ENCODE measurements at regions not wholly inside any gene's neighbourhood (a gene's known extent, or its start where the extent isn't known, plus 50 kb on each side); places are given as distances from the start of the nearest gene placed in this dataset.
A peak's percentile ranks its signal among the peaks of the same experiment; 100 is the strongest.
"Not testable (repeated sequence)": the region's sequence is repeated elsewhere in the genome, so short reads cannot be mapped to it uniquely, and the experiment has no call there.

DNA sequence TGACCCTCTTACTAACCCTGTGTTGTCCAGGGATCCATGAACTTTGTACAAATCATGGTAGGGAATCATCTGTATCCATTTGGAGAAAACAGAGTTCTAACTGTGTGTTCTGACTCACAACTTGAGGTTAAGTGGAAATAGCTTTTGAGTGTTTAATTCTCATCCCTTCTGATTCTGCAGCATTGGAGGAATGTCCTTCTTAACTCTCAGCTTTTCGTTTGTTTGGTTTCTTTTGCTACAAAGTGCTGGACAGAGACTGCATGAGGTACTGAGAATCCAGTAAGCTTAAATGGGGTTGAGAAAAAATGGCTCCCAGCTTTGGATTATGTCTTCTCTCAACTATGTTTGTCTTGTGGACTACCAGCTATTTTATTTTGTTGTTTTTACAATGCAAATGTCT is 352.1 kb upstream of the KIF2B start:
- WGBS, 3 donors: 18 to 40% (median 33%) methylated on average over 1 of the region's 1 CpG

DNA sequence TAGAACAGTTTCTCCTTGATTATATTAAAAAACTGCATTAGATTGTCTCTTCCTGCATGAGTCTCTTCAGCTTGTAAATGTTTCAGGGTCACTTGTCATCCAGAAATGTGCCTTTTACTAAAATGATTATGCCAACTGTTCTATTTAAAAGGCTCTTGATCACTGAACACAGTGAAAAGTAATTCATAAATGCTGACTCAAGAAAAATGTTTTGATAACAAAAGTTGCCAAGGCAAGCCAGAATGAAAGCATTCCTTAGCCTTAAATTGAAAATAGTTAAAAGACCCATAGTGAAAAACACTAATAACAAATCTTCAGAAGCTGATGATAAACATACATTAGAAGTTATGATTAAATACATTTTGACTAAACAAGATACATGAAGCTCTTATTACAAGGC is 356.0 kb upstream of the KIF2B start:
- Histone ChIP-seq H3K27me3 (ENCODE audit: control insufficient read depth in 3 of 3, insufficient read depth in 3 of 3, low read length in 3 of 3) (no peaks in the 10 kb centered on the region), H3K27ac (ENCODE audit: low read depth in 1 of 3, low read length in 2 of 3) (no peak overlapping the region), H3K4me1 (ENCODE audit: control insufficient read depth in 3 of 3, insufficient read depth in 2 of 3, low read depth in 1 of 3, low read length in 2 of 3) (no peaks in the 10 kb centered on the region), H3K36me3 (ENCODE audit: control insufficient read depth in 3 of 3, insufficient read depth in 2 of 3, low read depth in 1 of 3, low read length in 3 of 3) (no peaks in the 10 kb centered on the region), H3K9me3 (ENCODE audit: control insufficient read depth in 2 of 2, insufficient read depth in 1 of 2, low read depth in 1 of 2, low read length in 1 of 2) (no peaks in the 10 kb centered on the region), H3K4me3 (ENCODE audit: low read depth in 1 of 3, low read length in 3 of 3) (no peak overlapping the region)
- FAIRE-seq (no peak), DNase-seq (no peak)

More for the DNA sequence above, 352.1 kb upstream of the KIF2B start:
- no peaks in the 10 kb centered on the region for H3K27me3 ChIP-seq (ENCODE audit: control insufficient read depth in 3 of 3, insufficient read depth in 3 of 3, low read length in 3 of 3)
- no peaks in the 10 kb centered on the region for H3K36me3 ChIP-seq (ENCODE audit: control insufficient read depth in 3 of 3, insufficient read depth in 2 of 3, low read depth in 1 of 3, low read length in 3 of 3)
- H3K4me3 ChIP-seq (ENCODE audit: low read depth in 1 of 3, low read length in 3 of 3): no peak overlapping the region
- DNase-seq (no peak), FAIRE-seq (no peak)
- H3K9me3 ChIP-seq (ENCODE audit: control insufficient read depth in 2 of 2, insufficient read depth in 1 of 2, low read depth in 1 of 2, low read length in 1 of 2): no peaks in the 10 kb centered on the region
- H3K4me1 ChIP-seq (ENCODE audit: control insufficient read depth in 3 of 3, insufficient read depth in 2 of 3, low read depth in 1 of 3, low read length in 2 of 3): no peaks in the 10 kb centered on the region
- no peak overlapping the region for H3K27ac ChIP-seq (ENCODE audit: low read depth in 1 of 3, low read length in 2 of 3)

DNA sequence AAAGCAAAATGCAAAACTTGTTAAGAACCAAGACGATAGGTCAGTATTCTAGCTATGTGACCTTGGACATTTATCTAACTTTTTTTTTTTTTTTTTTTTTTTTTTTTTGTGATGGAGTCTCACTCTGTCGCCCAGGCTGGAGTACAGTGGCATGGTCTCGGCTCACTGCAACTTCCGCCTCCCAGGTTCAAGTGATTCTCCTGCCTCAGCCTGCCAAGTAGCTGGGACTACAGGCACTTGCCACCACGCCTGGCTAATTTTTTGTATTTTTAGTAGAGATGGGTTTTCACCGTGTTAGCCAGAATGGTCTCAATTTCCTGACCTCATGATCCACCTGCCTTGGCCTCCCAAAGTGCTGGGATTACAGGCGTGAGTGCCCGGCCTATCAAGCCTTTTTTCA is 358.3 kb upstream of the KIF2B start:
- not testable (repeated sequence) for DNase-seq; H3K4me3 ChIP-seq (ENCODE audit: low read depth in 1 of 3, low read length in 3 of 3); FAIRE-seq; H3K27ac ChIP-seq (ENCODE audit: low read depth in 1 of 3, low read length in 2 of 3); H3K9me3 ChIP-seq (ENCODE audit: control insufficient read depth in 2 of 2, insufficient read depth in 1 of 2, low read depth in 1 of 2, low read length in 1 of 2); H3K36me3 ChIP-seq (ENCODE audit: control insufficient read depth in 3 of 3, insufficient read depth in 2 of 3, low read depth in 1 of 3, low read length in 3 of 3); H3K4me1 ChIP-seq (ENCODE audit: control insufficient read depth in 3 of 3, insufficient read depth in 2 of 3, low read depth in 1 of 3, low read length in 2 of 3); H3K27me3 ChIP-seq (ENCODE audit: control insufficient read depth in 3 of 3, insufficient read depth in 3 of 3, low read length in 3 of 3)
- 85 to 93% (median 88%) methylated on average over 7 to 8 of the region's 8 CpGs for WGBS, 3 donors

DNA sequence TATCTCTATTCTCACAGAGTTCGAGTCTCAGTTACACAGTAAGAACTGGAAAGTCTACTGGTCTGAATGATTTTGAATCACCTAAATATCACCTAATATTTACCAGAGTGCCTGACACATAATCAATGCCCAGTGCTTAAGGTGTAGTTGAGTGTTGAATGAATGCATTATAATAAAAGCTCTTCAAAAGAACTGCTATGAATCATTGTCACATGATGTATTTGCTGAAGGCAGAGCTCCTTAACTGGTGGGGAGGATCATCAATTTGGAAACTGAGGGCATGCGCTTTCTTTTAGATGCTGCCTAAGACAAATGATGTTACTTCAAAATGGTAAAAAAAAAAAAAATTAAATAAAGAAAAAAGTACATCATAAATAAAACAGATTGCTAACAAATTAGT is 359.4 kb upstream of the KIF2B start:
- Histone ChIP-seq H3K36me3 (ENCODE audit: control insufficient read depth in 3 of 3, insufficient read depth in 2 of 3, low read depth in 1 of 3, low read length in 3 of 3) (no peaks in the 10 kb centered on the region), H3K4me3 (ENCODE audit: low read depth in 1 of 3, low read length in 3 of 3) (no peak overlapping the region), H3K27me3 (ENCODE audit: control insufficient read depth in 3 of 3, insufficient read depth in 3 of 3, low read length in 3 of 3) (no peaks in the 10 kb centered on the region), H3K4me1 (ENCODE audit: control insufficient read depth in 3 of 3, insufficient read depth in 2 of 3, low read depth in 1 of 3, low read length in 2 of 3) (no peaks in the 10 kb centered on the region), H3K27ac (ENCODE audit: low read depth in 1 of 3, low read length in 2 of 3) (no peak overlapping the region), H3K9me3 (ENCODE audit: control insufficient read depth in 2 of 2, insufficient read depth in 1 of 2, low read depth in 1 of 2, low read length in 1 of 2) (no peaks in the 10 kb centered on the region)
- no peak for FAIRE-seq
- no peak for DNase-seq
- 66 to 78% (median 70%) methylated on average over 2 of the region's 2 CpGs for WGBS, 3 donors

DNA sequence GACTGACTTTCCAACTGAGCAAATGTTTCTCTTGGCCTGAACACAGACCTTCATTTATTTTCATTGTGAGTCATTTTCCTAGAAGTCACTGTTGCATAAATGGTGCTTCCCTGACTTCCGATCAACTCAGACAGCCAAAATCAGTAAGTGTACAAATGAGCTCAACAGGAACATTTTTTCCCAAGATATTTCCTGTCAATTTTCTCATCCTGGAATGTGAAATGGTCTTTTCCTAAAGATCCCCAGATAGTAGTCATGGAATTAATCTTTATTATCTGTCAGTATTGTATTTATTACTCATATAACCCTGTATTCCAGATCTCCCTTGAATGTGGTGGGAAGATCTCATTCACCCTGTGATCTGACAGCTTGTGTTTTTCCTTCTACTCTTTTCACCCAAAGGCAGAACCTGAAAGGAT is 360.3 kb upstream of the KIF2B start:
- Histone ChIP-seq H3K9me3 (ENCODE audit: control insufficient read depth in 2 of 2, insufficient read depth in 1 of 2, low read depth in 1 of 2, low read length in 1 of 2) (peaks cover 0 to 9% of the 10 kb centered on the region in 2 donors), H3K27ac (ENCODE audit: low read depth in 1 of 3, low read length in 2 of 3) (no peak overlapping the region), H3K4me1 (ENCODE audit: control insufficient read depth in 3 of 3, insufficient read depth in 2 of 3, low read depth in 1 of 3, low read length in 2 of 3) (no peaks in the 10 kb centered on the region), H3K4me3 (ENCODE audit: low read depth in 1 of 3, low read length in 3 of 3) (no peak overlapping the region), H3K27me3 (ENCODE audit: control insufficient read depth in 3 of 3, insufficient read depth in 3 of 3, low read length in 3 of 3) (no peaks in the 10 kb centered on the region), H3K36me3 (ENCODE audit: control insufficient read depth in 3 of 3, insufficient read depth in 2 of 3, low read depth in 1 of 3, low read length in 3 of 3) (no peaks in the 10 kb centered on the region)
- FAIRE-seq (no peak), DNase-seq (no peak)
- WGBS, 3 donors: 70 to 86% (median 84%) methylated on average over 1 of the region's 1 CpG

DNA sequence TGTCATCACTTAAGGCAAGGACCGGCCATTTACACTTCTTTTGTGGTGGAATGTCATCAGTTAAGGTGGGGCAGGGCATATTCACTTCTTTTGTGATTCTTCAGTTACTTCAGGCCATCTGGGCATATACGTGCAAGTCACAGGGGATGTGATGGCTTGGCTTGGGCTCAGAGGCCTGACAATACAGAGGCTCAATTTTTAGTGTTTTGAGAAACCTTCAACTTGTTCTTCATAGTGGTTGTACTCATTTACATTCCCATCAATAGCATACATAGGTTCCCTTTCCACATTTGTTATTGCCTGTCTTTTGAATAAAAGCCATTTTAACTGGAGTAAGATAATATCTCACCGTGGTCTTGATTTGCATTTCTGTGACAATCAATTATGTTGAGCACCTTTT is 366.8 kb upstream of the KIF2B start:
- not testable (repeated sequence) for H3K27ac ChIP-seq (ENCODE audit: low read depth in 1 of 3, low read length in 2 of 3); H3K4me1 ChIP-seq (ENCODE audit: control insufficient read depth in 3 of 3, insufficient read depth in 2 of 3, low read depth in 1 of 3, low read length in 2 of 3); DNase-seq; FAIRE-seq; H3K27me3 ChIP-seq (ENCODE audit: control insufficient read depth in 3 of 3, insufficient read depth in 3 of 3, low read length in 3 of 3); H3K4me3 ChIP-seq (ENCODE audit: low read depth in 1 of 3, low read length in 3 of 3); H3K36me3 ChIP-seq (ENCODE audit: control insufficient read depth in 3 of 3, insufficient read depth in 2 of 3, low read depth in 1 of 3, low read length in 3 of 3); H3K9me3 ChIP-seq (ENCODE audit: control insufficient read depth in 2 of 2, insufficient read depth in 1 of 2, low read depth in 1 of 2, low read length in 1 of 2)
- 68 to 85% (median 75%) methylated on average over 2 of the region's 3 CpGs for WGBS, 3 donors

DNA sequence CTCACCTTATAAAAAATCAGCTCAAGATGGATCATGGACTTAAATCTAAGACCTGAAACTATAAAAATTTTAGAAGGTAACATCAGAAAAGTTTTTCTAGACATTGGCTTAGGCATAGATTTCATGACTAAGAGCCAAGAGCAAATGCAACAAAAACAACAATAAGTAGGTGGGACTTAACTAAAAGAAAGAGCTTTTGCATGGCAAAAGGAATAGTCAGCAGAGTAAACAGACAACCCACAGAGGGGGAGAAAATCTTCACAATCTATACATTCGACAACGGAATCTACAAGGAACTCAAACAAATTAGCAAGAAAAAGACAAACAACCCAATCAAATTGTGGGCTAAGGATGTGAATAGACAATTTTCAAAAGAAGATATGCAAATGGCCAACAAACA is 368.4 kb upstream of the KIF2B start:
- Histone ChIP-seq H3K4me1 (ENCODE audit: control insufficient read depth in 3 of 3, insufficient read depth in 2 of 3, low read depth in 1 of 3, low read length in 2 of 3) (no peaks in the 10 kb centered on the region), H3K4me3 (ENCODE audit: low read depth in 1 of 3, low read length in 3 of 3) (no peak overlapping the region), H3K9me3 (ENCODE audit: control insufficient read depth in 2 of 2, insufficient read depth in 1 of 2, low read depth in 1 of 2, low read length in 1 of 2) (peaks cover 0 to 9% of the 10 kb centered on the region in 2 donors), H3K27ac (ENCODE audit: low read depth in 1 of 3, low read length in 2 of 3) (no peak overlapping the region), H3K27me3 (ENCODE audit: control insufficient read depth in 3 of 3, insufficient read depth in 3 of 3, low read length in 3 of 3) (no peaks in the 10 kb centered on the region), H3K36me3 (ENCODE audit: control insufficient read depth in 3 of 3, insufficient read depth in 2 of 3, low read depth in 1 of 3, low read length in 3 of 3) (no peaks in the 10 kb centered on the region)
- 10 to 26% (median 23%) methylated on average over 2 of the region's 2 CpGs for WGBS, 3 donors
- no peak for FAIRE-seq
- DNase-seq: no peak

DNA sequence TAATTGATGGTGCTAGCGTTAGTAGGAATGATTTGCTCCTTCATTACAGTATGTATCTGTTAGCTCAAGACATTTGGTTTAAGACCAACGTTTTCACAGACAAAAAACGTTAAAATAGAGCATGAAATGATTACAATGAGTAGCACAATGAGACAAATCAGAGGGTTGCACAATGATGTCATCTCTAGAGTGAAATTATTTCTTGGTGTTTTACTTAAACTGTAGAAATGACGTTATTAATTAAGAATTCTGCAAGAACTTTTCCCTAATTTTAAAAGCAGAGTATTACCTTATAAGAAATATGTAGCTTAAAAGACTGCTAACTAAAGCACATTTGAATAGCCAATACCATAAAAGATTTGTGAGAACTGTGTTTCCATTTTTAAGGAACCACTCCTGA is 373.4 kb upstream of the KIF2B start:
- no peaks in the 10 kb centered on the region for H3K9me3 ChIP-seq (ENCODE audit: control insufficient read depth in 2 of 2, insufficient read depth in 1 of 2, low read depth in 1 of 2, low read length in 1 of 2)
- no peaks in the 10 kb centered on the region for H3K36me3 ChIP-seq (ENCODE audit: control insufficient read depth in 3 of 3, insufficient read depth in 2 of 3, low read depth in 1 of 3, low read length in 3 of 3)
- 45 to 59% (median 56%) methylated on average over 4 of the region's 4 CpGs for WGBS, 3 donors
- FAIRE-seq: no peak
- no peaks in the 10 kb centered on the region for H3K27me3 ChIP-seq (ENCODE audit: control insufficient read depth in 3 of 3, insufficient read depth in 3 of 3, low read length in 3 of 3)
- H3K4me3 ChIP-seq (ENCODE audit: low read depth in 1 of 3, low read length in 3 of 3): no peak overlapping the region
- no peaks in the 10 kb centered on the region for H3K4me1 ChIP-seq (ENCODE audit: control insufficient read depth in 3 of 3, insufficient read depth in 2 of 3, low read depth in 1 of 3, low read length in 2 of 3)
- no peak overlapping the region for H3K27ac ChIP-seq (ENCODE audit: low read depth in 1 of 3, low read length in 2 of 3)
- DNase-seq: no peak

DNA sequence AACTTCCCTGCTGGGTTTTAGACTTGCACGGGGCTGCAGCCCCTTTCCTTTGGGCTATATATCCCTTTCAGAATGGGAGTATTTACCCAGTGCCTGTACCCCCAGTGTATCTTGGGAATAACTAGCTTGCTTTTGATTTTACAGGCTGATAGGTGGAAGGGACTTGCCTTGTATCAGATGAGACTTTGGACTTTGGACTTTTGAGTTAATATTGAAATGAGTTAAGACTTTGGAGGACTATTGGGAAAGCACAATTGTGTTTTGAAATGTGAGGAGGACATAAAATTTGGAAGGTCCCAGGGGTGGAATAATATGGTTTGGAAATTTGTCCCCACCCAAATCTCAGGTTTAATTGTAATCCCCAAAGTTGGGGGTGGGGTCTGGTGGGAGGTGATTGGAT is 393.8 kb upstream of the KIF2B start:
- H3K27me3 ChIP-seq (ENCODE audit: control insufficient read depth in 3 of 3, insufficient read depth in 3 of 3, low read length in 3 of 3): no peaks in the 10 kb centered on the region
- H3K9me3 ChIP-seq (ENCODE audit: control insufficient read depth in 2 of 2, insufficient read depth in 1 of 2, low read depth in 1 of 2, low read length in 1 of 2): no peaks in the 10 kb centered on the region
- WGBS, 3 donors: 39 to 67% (median 54%) methylated on average over 1 of the region's 1 CpG
- DNase-seq: peak in 1 of 2 donors; percentile 0
- H3K27ac ChIP-seq (ENCODE audit: low read depth in 1 of 3, low read length in 2 of 3): no peak overlapping the region
- no peak for FAIRE-seq
- H3K4me1 ChIP-seq (ENCODE audit: control insufficient read depth in 3 of 3, insufficient read depth in 2 of 3, low read depth in 1 of 3, low read length in 2 of 3): no peaks in the 10 kb centered on the region
- H3K4me3 ChIP-seq (ENCODE audit: low read depth in 1 of 3, low read length in 3 of 3): no peak overlapping the region
- H3K36me3 ChIP-seq (ENCODE audit: control insufficient read depth in 3 of 3, insufficient read depth in 2 of 3, low read depth in 1 of 3, low read length in 3 of 3): no peaks in the 10 kb centered on the region

Measured in small intestine (tissue), 7 donors.